PC-3 (cell line): ENCODE measurements at regions not wholly inside any gene's neighbourhood (a gene's known extent, or its start where the extent isn't known, plus 50 kb on each side); places are given as distances from the start of the nearest gene placed in this dataset.

Experiments used
- EZH2 ChIP-seq: fragments of 300-600 bp; sonication (generic); IDR thresholded peaks from one replicate; pipeline ENCODE4 v1.6.1; 2017; ENCODE audit warnings: antibody characterized with exemption, mild to moderate bottlenecking, low read length; ENCODE audit not compliant: unreplicated experiment
- EZH2phosphoT487 ChIP-seq: fragments of 300-600 bp; sonication (generic); IDR thresholded peaks from 2 replicates; pipeline ENCODE4 v1.6.1; 2018; ENCODE audit warnings: mild to moderate bottlenecking, antibody characterized with exemption, low read length, borderline replicate concordance
- TF ChIP-seq, protein P1 (sequence below): fragments of 300-600 bp; sonication (generic); conservative IDR thresholded peaks from 2 replicates; pipeline ENCODE4 v1.5.1; 2017; ENCODE audit warnings: antibody characterized with exemption, low read depth, mild to moderate bottlenecking, low read length

DNA sequence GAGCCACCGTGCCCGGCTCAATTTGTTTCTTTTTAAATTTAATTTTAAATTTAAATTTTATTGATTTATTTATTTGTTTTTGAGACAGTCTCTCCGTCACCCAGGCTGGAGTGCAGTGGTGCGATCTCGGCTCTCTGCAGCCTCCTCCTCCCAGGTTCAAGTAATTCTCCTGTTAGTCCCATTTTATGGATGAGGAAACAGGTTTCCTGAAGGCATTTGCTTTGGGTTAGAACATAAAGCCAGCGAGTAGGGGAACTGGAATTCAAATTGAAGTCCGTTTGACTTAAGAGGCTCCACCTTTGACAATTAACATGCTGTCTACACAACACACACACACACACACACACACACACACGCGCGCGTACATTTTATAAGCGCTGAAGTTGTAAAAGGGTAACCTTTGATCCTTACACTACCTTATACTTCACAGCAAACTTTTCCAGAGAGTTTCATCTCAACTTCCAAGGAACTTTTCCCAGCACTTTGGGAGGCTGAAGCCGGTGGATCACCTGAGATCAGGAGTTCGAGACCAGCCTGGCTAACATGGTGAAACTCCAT is 232.0 kb downstream of the BCAS1 start:
- TF ChIP-seq, protein P1, sequence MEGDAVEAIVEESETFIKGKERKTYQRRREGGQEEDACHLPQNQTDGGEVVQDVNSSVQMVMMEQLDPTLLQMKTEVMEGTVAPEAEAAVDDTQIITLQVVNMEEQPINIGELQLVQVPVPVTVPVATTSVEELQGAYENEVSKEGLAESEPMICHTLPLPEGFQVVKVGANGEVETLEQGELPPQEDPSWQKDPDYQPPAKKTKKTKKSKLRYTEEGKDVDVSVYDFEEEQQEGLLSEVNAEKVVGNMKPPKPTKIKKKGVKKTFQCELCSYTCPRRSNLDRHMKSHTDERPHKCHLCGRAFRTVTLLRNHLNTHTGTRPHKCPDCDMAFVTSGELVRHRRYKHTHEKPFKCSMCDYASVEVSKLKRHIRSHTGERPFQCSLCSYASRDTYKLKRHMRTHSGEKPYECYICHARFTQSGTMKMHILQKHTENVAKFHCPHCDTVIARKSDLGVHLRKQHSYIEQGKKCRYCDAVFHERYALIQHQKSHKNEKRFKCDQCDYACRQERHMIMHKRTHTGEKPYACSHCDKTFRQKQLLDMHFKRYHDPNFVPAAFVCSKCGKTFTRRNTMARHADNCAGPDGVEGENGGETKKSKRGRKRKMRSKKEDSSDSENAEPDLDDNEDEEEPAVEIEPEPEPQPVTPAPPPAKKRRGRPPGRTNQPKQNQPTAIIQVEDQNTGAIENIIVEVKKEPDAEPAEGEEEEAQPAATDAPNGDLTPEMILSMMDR, result no peak
- TF ChIP-seq EZH2 (no peak), EZH2phosphoT487 (no peak)
